Heart left ventricle (tissue), 16 donors: ENCODE measurements at regions not wholly inside any gene's neighbourhood (a gene's known extent, or its start where the extent isn't known, plus 50 kb on each side); places are given as distances from the start of the nearest gene placed in this dataset.
"Not testable (repeated sequence)": the region's sequence is repeated elsewhere in the genome, so short reads cannot be mapped to it uniquely, and the experiment has no call there.

Source experiments
- ATAC-seq, 4 donors: fragments of 200-7000 bp; cut with Tn5 transposase; one replicate each; pipeline ENCODE4 v1.9.1; 2020 to 2022; ENCODE audit warnings: moderate library complexity in 4 of 4, mild to moderate bottlenecking in 3 of 4, moderate number of reproducible peaks in 1 of 4
- DNase-seq, 5 donors: peaks; one replicate each; pipeline ENCODE4 v3.0.0-alpha.2; 2020
- H3K27ac ChIP-seq, 12 donors: fragments of 200-600 bp; sonication (generic) in 4 of 12; one replicate each; pipeline versions ENCODE4 v1.5.0 to v1.8.0; 2016 to 2022; ENCODE audit warnings: mild to moderate bottlenecking in 2 of 12
- H3K27me3 ChIP-seq, 9 donors: fragments of 200-600 bp; sonication (generic) in 2 of 9; one replicate each; pipeline versions ENCODE4 v1.5.1 to v1.8.0; 2016 to 2022; ENCODE audit warnings: mild to moderate bottlenecking in 3 of 9
- H3K36me3 ChIP-seq, 9 donors: fragments of 200-600 bp; sonication (generic) in 2 of 9; one replicate each; pipeline versions ENCODE4 v1.5.0 to v1.8.0; 2018 to 2022; ENCODE audit warnings: mild to moderate bottlenecking in 2 of 9
- H3K4me1 ChIP-seq, 12 donors: fragments of 200-600 bp; sonication (generic) in 4 of 12; one replicate each; pipeline versions ENCODE4 v1.5.0 to v1.8.0; 2016 to 2022; ENCODE audit warnings: mild to moderate bottlenecking in 3 of 12
- H3K4me3 ChIP-seq, 12 donors: fragments of 200-600 bp; sonication (generic) in 4 of 12; one replicate each; pipeline versions ENCODE4 v1.5.0 to v1.8.0; 2017 to 2022; ENCODE audit warnings: mild to moderate bottlenecking in 9 of 12, moderate library complexity in 4 of 12
- H3K9me3 ChIP-seq, 12 donors: fragments of 200-600 bp; sonication (generic) in 4 of 12; one replicate each; pipeline versions ENCODE4 v1.5.0 to v1.8.0; 2016 to 2022; ENCODE audit warnings: mild to moderate bottlenecking in 1 of 12
- CTCF ChIP-seq, 12 donors: fragments of 200-600 bp; sonication (generic) in 4 of 12; IDR thresholded peaks; one replicate each; pipeline versions ENCODE4 v1.5.0 to v1.8.0; 2018 to 2022; ENCODE audit warnings: antibody characterized with exemption in 12 of 12, mild to moderate bottlenecking in 5 of 12
- POLR2A ChIP-seq, 2 donors: fragments of 450-650 bp; IDR thresholded peaks; one replicate each; pipeline ENCODE4 v1.6.1; 2017; ENCODE audit warnings: antibody characterized with exemption in 2 of 2, mild to moderate bottlenecking in 2 of 2, moderate library complexity in 2 of 2
- WGBS, 4 donors: extraction: QIAGEN DNeasy Blood & Tissue Kit in 2 of 4; methylation state at CpG; one replicate each; pipeline versions ENCODE4 v1.1.5 to v1.1.7; 2013 to 2018; 5-methylcytosine and 5-hydroxymethylcytosine counted together
- intact Hi-C, 10 donors: fragments of 100-400 bp; cut with DNase I; formaldehyde crosslinking; loops; one replicate each; pipeline versions ENCODE4 v1.11.1 to v1.14.2; 2022
- donor health status: ischemic (EF 13 %, LVEDD 7.1; RV severe dilation, severe dysfunction).
- donor health status: healthy with polysubstance abuse.
- donor health status: DM: no; HTN: yes; CAD: no.
- donor health status: DM: no; HTN: no; CAD: no.
- donor health status: ischemic (EF 25% LVEDD 6.9; RV normal size, moderate dysfunction).
- donor health status: ischemic (EF 25% LVEDD 5.7; RV mildly dilated, moderate dysfunction).
- donor health status: healthy.
- donor health status: DM: yes; HTN: yes; CAD: no.
- donor health status: ischemic (EF 35%, LVEDD 5.7; RV mildly dilated, moderate dysfunction).
- donor health status: nonischemic (EF 11% LVEDD 7.7; RV severe dilation, severe dysfunction).
- donor health status: DM: yes; HTN: yes; CAD: no.
- donor health status: PGD.
- donor health status: ischemic (EF 29% LVEDD 5.4; RV normal size, mild dysfunction).
- donor health status: nonischemic (EF 23%, LVEDD 6.1; RV moderate dilation, normal function).

DNA sequence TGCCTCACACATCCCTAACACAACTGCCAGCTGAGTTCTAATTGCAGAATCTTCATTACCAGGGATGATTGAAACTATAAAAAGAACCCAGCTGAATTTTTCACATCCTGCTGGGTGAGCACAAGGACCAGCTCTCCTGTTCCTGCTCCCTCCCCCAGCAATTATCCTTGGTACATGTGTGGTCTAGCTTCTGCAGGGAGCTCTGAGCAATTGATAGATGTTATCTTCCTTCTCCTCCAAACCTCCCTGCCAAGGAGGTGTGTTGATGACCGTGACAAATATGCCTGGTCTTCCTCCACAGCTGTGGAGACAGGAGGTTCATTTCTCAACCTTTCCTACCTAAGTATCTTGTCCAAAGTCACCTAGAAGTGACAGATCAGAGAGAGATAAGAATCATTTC is 65.3 kb upstream of the MAN1A2 start:
- Histone ChIP-seq H3K9me3 (no peaks in the 10 kb centered on the region), H3K36me3 (no peaks in the 10 kb centered on the region), H3K27ac (no peak overlapping the region), H3K4me3 (no peak overlapping the region), H3K4me1 (no peaks in the 10 kb centered on the region), H3K27me3 (peaks cover 0 to 3% (median 0%) of the 10 kb centered on the region in 9 donors)
- DNase-seq: no peak
- intact Hi-C loops: no loop called here
- 30 to 72% (median 66%) methylated on average over 1 of the region's 1 CpG for WGBS, 4 donors
- TF ChIP-seq POLR2A (IDR thresholded peaks at IDR 0.05) (no peak), CTCF (IDR thresholded peaks at IDR 0.05) (no peak)
- ATAC-seq: no peak

GRCh38 chr1:117300183-117300582 is 67.1 kb upstream of the MAN1A2 start:
- intact Hi-C loops, DNase-seq, H3K27ac ChIP-seq, H3K4me1 ChIP-seq, H3K9me3 ChIP-seq, ATAC-seq, H3K4me3 ChIP-seq, H3K36me3 ChIP-seq, H3K27me3 ChIP-seq: not testable (repeated sequence)
- WGBS, 4 donors: 21 to 55% (median 29%) methylated on average over 6 of the region's 6 CpGs

- TF ChIP-seq POLR2A (IDR thresholded peaks at IDR 0.05) (no peak), CTCF (IDR thresholded peaks at IDR 0.05) (no peak)
Observed at GRCh38 chr1:117295001-117295400, 72.2 kb upstream of the MAN1A2 start.

DNA sequence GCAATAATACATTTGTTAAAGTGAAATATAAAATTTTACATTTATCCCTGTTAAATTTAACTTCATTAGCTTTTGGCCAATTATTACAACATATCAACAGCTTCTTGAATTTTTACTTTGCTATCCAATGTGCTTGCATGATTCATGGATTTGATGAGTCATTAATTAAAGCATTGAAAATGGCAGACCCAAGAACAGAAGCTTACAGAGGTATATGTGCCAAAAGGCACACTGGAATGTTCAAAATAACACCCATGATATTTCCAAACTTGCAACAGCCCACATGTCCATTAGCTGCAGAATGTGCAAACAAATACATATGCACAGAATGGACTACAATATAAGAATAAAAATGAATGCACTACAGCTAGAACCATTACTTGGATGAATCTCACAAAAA is 76.4 kb upstream of the MAN1A2 start:
- intact Hi-C loops: no loop called here
- ATAC-seq (no peak), DNase-seq (no peak)
- TF ChIP-seq CTCF (IDR thresholded peaks at IDR 0.05) (no peak), POLR2A (IDR thresholded peaks at IDR 0.05) (no peak)
- no peaks in the 10 kb centered on the region for H3K27me3 ChIP-seq
- H3K27ac ChIP-seq: no peak overlapping the region
- H3K36me3 ChIP-seq: no peaks in the 10 kb centered on the region
- H3K4me3 ChIP-seq: no peak overlapping the region
- H3K4me1 ChIP-seq: no peaks in the 10 kb centered on the region
- no peaks in the 10 kb centered on the region for H3K9me3 ChIP-seq

More at GRCh38 chr1:117295001-117295400, 72.2 kb upstream of the MAN1A2 start:
- 63 to 92% (median 88%) methylated on average over 2 of the region's 2 CpGs for WGBS, 4 donors
- H3K9me3 ChIP-seq: no peaks in the 10 kb centered on the region
- no peak for DNase-seq
- no peaks in the 10 kb centered on the region for H3K36me3 ChIP-seq
- H3K27ac ChIP-seq: no peak overlapping the region
- H3K4me1 ChIP-seq: no peaks in the 10 kb centered on the region
- no peaks in the 10 kb centered on the region for H3K27me3 ChIP-seq
- intact Hi-C loops: no loop called here
- H3K4me3 ChIP-seq: no peak overlapping the region
- ATAC-seq: no peak

GRCh38 chr1:117289316-117289870 is 77.9 kb upstream of the MAN1A2 start:
- Histone ChIP-seq H3K9me3 (no peaks in the 10 kb centered on the region), H3K4me3 (no peak overlapping the region), H3K27me3 (no peaks in the 10 kb centered on the region), H3K36me3 (no peaks in the 10 kb centered on the region), H3K27ac (no peak overlapping the region), H3K4me1 (no peaks in the 10 kb centered on the region)
- DNase-seq (no peak), ATAC-seq (no peak)
- 71 to 75% (median 73%) methylated on average over 3 of the region's 3 CpGs for WGBS, 4 donors
- TF ChIP-seq POLR2A (IDR thresholded peaks at IDR 0.05) (no peak), CTCF (IDR thresholded peaks at IDR 0.05) (no peak)
- intact Hi-C loops: loop anchor here in 3 of 10 donors (10.0 kb wide), 1 partner anchor 165 kb away; the partner anchor contains the start of gene TRIM45 (in 3 of the 3)
